HL-60 (cell line): ENCODE measurements at regions not wholly inside any gene's neighbourhood (a gene's known extent, or its start where the extent isn't known, plus 50 kb on each side); places are given as distances from the start of the nearest gene placed in this dataset.
"Not testable (repeated sequence)": the region's sequence is repeated elsewhere in the genome, so short reads cannot be mapped to it uniquely, and the experiment has no call there.

Experiments used
- DNase-seq, 2 experiments: peaks; one replicate each; pipeline ENCODE4 v3.0.0-alpha.2; 2010 to 2020; ENCODE audit warnings: low read depth in 1 of 2, low spot score in 1 of 2
- H3K27ac ChIP-seq: fragments of 250-450 bp; sonication (Bioruptor Pico); replicated peaks from 2 replicates; pipeline ENCODE4 v1.5.1; 2020; ENCODE audit warnings: mild to moderate bottlenecking, moderate library complexity
- H3K27me3 ChIP-seq: fragments of 250-450 bp; sonication (Bioruptor Pico); 2 replicates; pipeline ENCODE4 v1.5.1; 2021; ENCODE audit warnings: mild to moderate bottlenecking, moderate library complexity; ENCODE audit not compliant: insufficient read depth, poor library complexity, severe bottlenecking
- H3K4me3 ChIP-seq: replicated peaks from 2 replicates; pipeline ENCODE4 v1.5.1; 2011; ENCODE audit warnings: mild to moderate bottlenecking, control low read depth, low read length; ENCODE audit not compliant: insufficient read depth
- CTCF ChIP-seq: IDR thresholded peaks from one replicate; pipeline ENCODE4 v1.5.1; 2011; ENCODE audit warnings: low read length, control low read depth, inconsistent platforms; ENCODE audit not compliant: insufficient read depth
- GABPA ChIP-seq: IDR thresholded peaks from 2 replicates; pipeline ENCODE4 v1.6.1; 2012; ENCODE audit warnings: low read depth
- POLR2AphosphoS5 ChIP-seq: IDR thresholded peaks from 2 replicates; pipeline ENCODE4 v1.6.1; 2012; ENCODE audit warnings: low read depth
- SPI1 ChIP-seq: IDR thresholded peaks from 2 replicates; pipeline ENCODE4 v1.6.1; 2012; ENCODE audit warnings: low read depth, mild to moderate bottlenecking, borderline replicate concordance
- TF ChIP-seq, protein P1 (sequence below): IDR thresholded peaks from 2 replicates; pipeline ENCODE4 v1.6.1; 2012; ENCODE audit warnings: low read depth; ENCODE audit not compliant: insufficient replicate concordance

DNA sequence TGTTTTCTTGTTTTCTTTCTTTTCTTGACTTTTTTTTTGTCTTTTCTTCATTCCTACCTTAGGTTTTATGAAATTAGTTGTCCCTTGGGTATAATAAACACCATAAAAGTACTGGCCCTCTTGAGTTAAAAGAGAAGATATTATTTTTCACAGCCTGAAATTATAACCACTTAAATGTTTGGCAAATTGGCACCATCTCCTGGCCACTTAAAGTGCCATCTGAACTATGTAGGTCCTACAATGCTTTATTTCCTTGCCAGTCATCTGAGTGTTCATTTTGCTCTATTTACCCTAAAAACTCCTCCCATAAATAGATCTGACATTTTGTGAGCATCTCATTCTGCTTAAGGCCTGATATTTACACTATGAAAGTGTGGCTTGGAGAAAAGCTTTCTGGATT is 98.9 kb upstream of the PRKCQ start:
- no peak overlapping the region for H3K4me3 ChIP-seq
- H3K27me3 ChIP-seq, result no peaks in the 10 kb centered on the region
- no peak for DNase-seq
- H3K27ac ChIP-seq, result no peak overlapping the region
- TF ChIP-seq SPI1 (no peak), POLR2AphosphoS5 (no peak), GABPA (no peak), CTCF (no peak)
- TF ChIP-seq, protein P1, sequence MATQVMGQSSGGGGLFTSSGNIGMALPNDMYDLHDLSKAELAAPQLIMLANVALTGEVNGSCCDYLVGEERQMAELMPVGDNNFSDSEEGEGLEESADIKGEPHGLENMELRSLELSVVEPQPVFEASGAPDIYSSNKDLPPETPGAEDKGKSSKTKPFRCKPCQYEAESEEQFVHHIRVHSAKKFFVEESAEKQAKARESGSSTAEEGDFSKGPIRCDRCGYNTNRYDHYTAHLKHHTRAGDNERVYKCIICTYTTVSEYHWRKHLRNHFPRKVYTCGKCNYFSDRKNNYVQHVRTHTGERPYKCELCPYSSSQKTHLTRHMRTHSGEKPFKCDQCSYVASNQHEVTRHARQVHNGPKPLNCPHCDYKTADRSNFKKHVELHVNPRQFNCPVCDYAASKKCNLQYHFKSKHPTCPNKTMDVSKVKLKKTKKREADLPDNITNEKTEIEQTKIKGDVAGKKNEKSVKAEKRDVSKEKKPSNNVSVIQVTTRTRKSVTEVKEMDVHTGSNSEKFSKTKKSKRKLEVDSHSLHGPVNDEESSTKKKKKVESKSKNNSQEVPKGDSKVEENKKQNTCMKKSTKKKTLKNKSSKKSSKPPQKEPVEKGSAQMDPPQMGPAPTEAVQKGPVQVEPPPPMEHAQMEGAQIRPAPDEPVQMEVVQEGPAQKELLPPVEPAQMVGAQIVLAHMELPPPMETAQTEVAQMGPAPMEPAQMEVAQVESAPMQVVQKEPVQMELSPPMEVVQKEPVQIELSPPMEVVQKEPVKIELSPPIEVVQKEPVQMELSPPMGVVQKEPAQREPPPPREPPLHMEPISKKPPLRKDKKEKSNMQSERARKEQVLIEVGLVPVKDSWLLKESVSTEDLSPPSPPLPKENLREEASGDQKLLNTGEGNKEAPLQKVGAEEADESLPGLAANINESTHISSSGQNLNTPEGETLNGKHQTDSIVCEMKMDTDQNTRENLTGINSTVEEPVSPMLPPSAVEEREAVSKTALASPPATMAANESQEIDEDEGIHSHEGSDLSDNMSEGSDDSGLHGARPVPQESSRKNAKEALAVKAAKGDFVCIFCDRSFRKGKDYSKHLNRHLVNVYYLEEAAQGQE, result no peak

DNA sequence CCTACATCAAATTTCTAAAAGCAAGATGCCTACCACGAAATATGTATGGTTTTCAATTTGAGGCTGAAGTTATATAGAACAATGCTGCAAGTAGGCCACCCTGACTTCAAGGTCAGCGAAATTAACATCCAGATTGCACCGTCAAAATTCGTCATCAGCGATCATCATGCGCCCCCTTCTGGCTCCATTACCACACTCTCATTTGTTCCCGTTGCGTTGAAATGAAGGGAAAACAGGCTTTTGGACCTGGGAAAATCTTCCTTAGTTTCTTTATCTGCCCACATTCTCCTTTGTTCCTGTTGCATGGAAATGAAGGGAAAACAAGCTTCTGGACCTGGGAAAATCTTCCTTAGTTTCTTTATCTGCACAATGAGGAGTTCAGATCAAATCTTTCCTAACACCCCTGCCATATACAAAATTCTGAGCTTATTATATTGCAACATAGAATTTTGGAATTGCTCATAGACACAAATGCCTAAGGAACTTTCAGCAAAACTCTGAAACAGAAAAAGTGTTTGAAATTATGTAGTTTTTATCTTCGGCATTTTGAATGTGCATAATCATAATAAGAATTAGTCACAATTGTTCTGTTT is 98.2 kb upstream of the PRKCQ start:
- DNase-seq, result peak in 1 of 2 experiments; percentile 4
- TF ChIP-seq SPI1, result no peak
- no peak for TF ChIP-seq GABPA
- peak; percentile 28 for TF ChIP-seq CTCF
- Histone ChIP-seq H3K27me3 (no peaks in the 10 kb centered on the region), H3K4me3 (no peak overlapping the region), H3K27ac (no peak overlapping the region)

- H3K27ac ChIP-seq, H3K4me3 ChIP-seq, DNase-seq, H3K27me3 ChIP-seq: not testable (repeated sequence)
Observed at GRCh38 chr10:6677129-6677528, 97.1 kb upstream of the PRKCQ start.

DNA sequence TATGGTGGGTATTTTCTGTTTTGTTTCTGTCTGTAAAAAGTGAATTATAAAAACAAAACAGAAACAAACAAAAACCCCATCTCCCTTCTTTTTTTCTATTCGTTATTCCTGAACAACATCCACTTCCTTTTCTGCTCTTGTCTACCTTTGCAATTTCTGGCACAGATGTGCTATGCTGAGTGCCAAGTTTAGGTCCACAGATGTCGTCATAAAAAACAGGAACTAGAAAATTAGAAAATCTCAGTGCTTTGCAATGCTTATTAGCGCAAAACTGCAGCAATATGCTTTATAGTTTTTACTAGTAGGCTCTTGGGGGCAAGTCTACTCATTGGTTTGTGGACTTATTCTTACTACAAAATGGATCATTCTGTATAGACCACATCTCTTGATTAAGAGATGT is 94.2 kb upstream of the PRKCQ start:
- no peak overlapping the region for H3K27ac ChIP-seq
- H3K4me3 ChIP-seq, result no peak overlapping the region
- peak; percentile 32; the same call in 1 of the 2 replicates for TF ChIP-seq SPI1
- no peak for TF ChIP-seq CTCF
- no peaks in the 10 kb centered on the region for H3K27me3 ChIP-seq
- DNase-seq, result no peak

GRCh38 chr10:6671976-6672375 is 91.9 kb upstream of the PRKCQ start:
- Histone ChIP-seq H3K27ac (no peak overlapping the region), H3K4me3 (no peak overlapping the region), H3K27me3 (no peaks in the 10 kb centered on the region)
- TF ChIP-seq CTCF, result no peak
- TF ChIP-seq POLR2AphosphoS5, result no peak
- TF ChIP-seq, protein P1, result no peak
- TF ChIP-seq SPI1, result no peak
- TF ChIP-seq GABPA, result no peak
- no peak for DNase-seq
